Small intestine (tissue), 7 donors: ENCODE measurements at regions not wholly inside any gene's neighbourhood (a gene's known extent, or its start where the extent isn't known, plus 50 kb on each side); places are given as distances from the start of the nearest gene placed in this dataset.

Experiments
- DNase-seq, 2 donors: peaks; one replicate each; pipeline versions ENCODE4 v3.0.0 to v3.0.0-alpha.2; 2013
- FAIRE-seq: peaks from 2 replicates; lab custom pipeline; 2012; peaks lifted over from hg19 to GRCh38; lab: Jason Lieb, UNC
- H3K27ac ChIP-seq, 3 donors: one replicate each; pipeline ENCODE4 v1.5.1; 2013; ENCODE audit warnings: low read length in 2 of 3, mild to moderate bottlenecking in 2 of 3, control low read depth in 1 of 3, inconsistent platforms in 1 of 3, low read depth in 1 of 3, moderate library complexity in 1 of 3
- H3K27me3 ChIP-seq, 3 donors: one replicate each; pipeline ENCODE4 v1.6.1; 2013; ENCODE audit warnings: low read length in 3 of 3, inconsistent platforms in 1 of 3; ENCODE audit not compliant: control insufficient read depth in 3 of 3, insufficient read depth in 3 of 3
- H3K36me3 ChIP-seq, 3 donors: one replicate each; pipeline ENCODE4 v1.6.1; 2013; ENCODE audit warnings: low read length in 3 of 3, inconsistent platforms in 1 of 3, low read depth in 1 of 3, mild to moderate bottlenecking in 1 of 3, moderate library complexity in 1 of 3; ENCODE audit not compliant: control insufficient read depth in 3 of 3, insufficient read depth in 2 of 3
- H3K4me1 ChIP-seq, 3 donors: one replicate each; pipeline ENCODE4 v1.6.1; 2013; ENCODE audit warnings: low read length in 2 of 3, inconsistent platforms in 1 of 3, low read depth in 1 of 3, mild to moderate bottlenecking in 1 of 3, moderate library complexity in 1 of 3; ENCODE audit not compliant: control insufficient read depth in 3 of 3, insufficient read depth in 2 of 3
- H3K4me3 ChIP-seq, 3 donors: one replicate each; pipeline ENCODE4 v1.5.1; 2013; ENCODE audit warnings: low read length in 3 of 3, control low read depth in 1 of 3, inconsistent platforms in 1 of 3, low read depth in 1 of 3, mild to moderate bottlenecking in 1 of 3, moderate library complexity in 1 of 3
- H3K9me3 ChIP-seq, 2 donors: one replicate each; pipeline ENCODE4 v1.6.1; 2013; ENCODE audit warnings: low read depth in 1 of 2, low read length in 1 of 2; ENCODE audit not compliant: control insufficient read depth in 2 of 2, insufficient read depth in 1 of 2
- WGBS, 3 donors: extraction: QIAGEN DNeasy Blood & Tissue Kit; methylation state at CpG; one replicate each; pipeline ENCODE4 v1.1.7; 2013; 5-methylcytosine and 5-hydroxymethylcytosine counted together
- donor health status: healthy with polysubstance abuse.
- donor health status: control.
- donor health status: control.
- donor health status: Bipolar disorder and iron deficiency.
- donor health status: healthy.

DNA sequence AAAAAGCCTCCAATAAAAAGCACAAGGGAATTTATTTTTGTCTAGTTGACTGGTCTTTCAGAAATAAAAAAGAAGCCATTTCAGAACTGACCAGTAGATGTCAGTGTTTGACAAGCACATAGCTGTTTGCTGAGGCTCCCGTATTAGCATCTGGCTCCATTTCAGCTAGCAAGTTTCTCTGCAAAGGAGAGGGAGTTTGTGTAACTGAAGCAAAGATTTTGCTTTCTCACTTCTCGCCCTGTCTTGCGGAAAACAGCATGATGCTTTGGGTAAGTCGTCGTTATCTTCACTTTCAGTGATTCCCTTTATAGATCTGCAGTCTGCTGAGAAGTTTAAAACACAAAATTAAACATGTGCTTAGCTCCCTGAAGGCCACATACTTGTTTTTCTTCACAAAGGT, 85.5 kb downstream of the CT47B1 start:
- Histone ChIP-seq H3K9me3 (no peaks in the 10 kb centered on the region), H3K4me3 (no peak overlapping the region), H3K4me1 (no peaks in the 10 kb centered on the region), H3K36me3 (no peaks in the 10 kb centered on the region), H3K27ac (no peak overlapping the region), H3K27me3 (no peaks in the 10 kb centered on the region)
- no peak for FAIRE-seq
- DNase-seq, result peak; percentile 53 to 62
- WGBS, 3 donors, result 0 to 2% (median 1%) methylated on average over 5 of the region's 5 CpGs

DNA sequence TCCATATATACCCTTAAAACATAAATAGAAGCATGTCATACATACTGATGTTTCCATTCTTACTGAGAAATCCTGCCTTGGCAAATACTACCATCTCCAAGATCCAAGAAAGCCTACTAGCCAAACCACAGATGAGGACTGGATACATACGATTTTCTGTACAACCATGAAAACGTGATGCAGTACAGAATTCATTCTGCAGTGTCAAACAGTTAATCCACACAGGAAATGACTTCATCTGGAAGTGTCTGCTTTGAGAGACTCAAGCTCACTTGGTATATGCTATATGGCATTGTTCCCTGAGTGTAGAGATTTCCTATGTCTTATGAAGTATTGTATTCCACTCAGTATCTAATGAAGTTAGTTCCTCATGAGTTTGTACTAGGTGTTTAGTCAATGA, 94.3 kb downstream of the CT47B1 start:
- H3K27me3 ChIP-seq, result no peaks in the 10 kb centered on the region
- no peaks in the 10 kb centered on the region for H3K36me3 ChIP-seq
- no peak overlapping the region for H3K4me3 ChIP-seq
- FAIRE-seq (no peak), DNase-seq (no peak)
- 37 to 67% (median 40%) methylated on average over 2 of the region's 2 CpGs for WGBS, 3 donors
- H3K27ac ChIP-seq, result no peak overlapping the region
- no peaks in the 10 kb centered on the region for H3K4me1 ChIP-seq
- H3K9me3 ChIP-seq, result no peaks in the 10 kb centered on the region

DNA sequence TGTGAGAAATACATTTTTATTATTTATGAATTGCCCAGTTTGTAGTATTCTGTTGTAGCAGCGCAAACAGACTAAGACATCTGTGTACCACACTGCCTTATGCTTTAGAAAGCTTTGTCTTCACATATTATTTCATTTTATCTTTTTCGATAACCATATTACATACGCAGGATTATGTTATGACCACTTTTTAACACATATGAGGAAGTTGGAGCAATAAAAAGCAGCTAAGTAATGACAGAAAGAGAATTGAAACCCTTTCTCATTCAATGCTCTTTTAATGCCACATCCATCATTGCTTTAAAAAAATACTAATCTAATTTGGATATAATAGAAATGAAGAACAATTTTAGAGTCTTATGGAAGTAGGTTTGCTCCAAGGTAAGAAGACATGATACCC, 99.7 kb downstream of the CT47B1 start:
- DNase-seq (no peak), FAIRE-seq (no peak)
- Histone ChIP-seq H3K36me3 (no peaks in the 10 kb centered on the region), H3K4me1 (no peaks in the 10 kb centered on the region), H3K27me3 (no peaks in the 10 kb centered on the region), H3K9me3 (no peaks in the 10 kb centered on the region), H3K4me3 (no peak overlapping the region), H3K27ac (no peak overlapping the region)
- WGBS, 3 donors, result 76 to 91% (median 88%) methylated on average over 3 of the region's 3 CpGs

DNA sequence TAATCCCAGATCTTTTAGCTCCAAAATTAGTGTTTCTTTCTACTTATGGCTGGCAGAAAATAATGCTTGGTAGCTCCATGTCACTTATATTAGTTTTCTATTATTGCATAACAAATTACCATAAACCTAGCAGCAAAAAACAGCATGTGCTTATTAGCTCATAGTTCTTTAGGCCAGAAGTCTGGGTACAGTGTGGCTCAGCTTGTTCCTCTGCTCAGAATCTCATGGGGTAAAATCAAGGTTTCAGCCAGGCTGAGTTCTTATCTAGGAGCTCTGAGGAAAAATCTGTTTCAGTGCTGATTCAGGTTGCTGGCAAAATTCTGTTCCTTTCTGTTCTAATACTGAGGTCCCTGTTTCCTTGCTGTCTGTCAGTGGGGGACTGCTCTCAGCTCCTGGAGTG, 101.1 kb downstream of the CT47B1 start:
- DNase-seq (no peak), FAIRE-seq (no peak)
- Histone ChIP-seq H3K4me3 (no peak overlapping the region), H3K27ac (no peak overlapping the region), H3K27me3 (no peaks in the 10 kb centered on the region), H3K4me1 (no peaks in the 10 kb centered on the region), H3K9me3 (no peaks in the 10 kb centered on the region), H3K36me3 (no peaks in the 10 kb centered on the region)

DNA sequence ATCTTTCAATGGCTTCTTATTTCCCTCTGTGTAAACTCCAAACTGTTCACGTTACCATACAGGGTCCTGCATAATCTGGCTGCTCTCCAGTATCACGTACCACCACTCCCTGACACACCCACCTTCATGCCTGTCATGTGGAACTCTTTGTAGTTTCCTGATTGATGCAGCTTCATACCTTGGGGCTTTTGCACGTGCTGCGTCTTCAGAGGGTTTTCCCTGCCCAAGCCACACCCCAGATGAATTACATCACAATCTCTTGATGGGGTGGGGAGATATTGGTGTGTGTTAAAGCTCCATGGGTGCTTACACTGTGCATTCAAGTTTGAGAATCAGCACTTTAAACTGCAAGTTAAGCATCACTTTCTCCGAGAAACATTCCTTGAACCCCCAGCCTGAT, 101.9 kb downstream of the CT47B1 start:
- no peaks in the 10 kb centered on the region for H3K27me3 ChIP-seq
- no peak overlapping the region for H3K4me3 ChIP-seq
- H3K4me1 ChIP-seq, result no peaks in the 10 kb centered on the region
- no peaks in the 10 kb centered on the region for H3K9me3 ChIP-seq
- DNase-seq (peak in 1 of 2 donors; percentile 5), FAIRE-seq (no peak)
- no peak overlapping the region for H3K27ac ChIP-seq
- WGBS, 3 donors, result 23 to 42% (median 31%) methylated on average over 5 of the region's 5 CpGs
- no peaks in the 10 kb centered on the region for H3K36me3 ChIP-seq

DNA sequence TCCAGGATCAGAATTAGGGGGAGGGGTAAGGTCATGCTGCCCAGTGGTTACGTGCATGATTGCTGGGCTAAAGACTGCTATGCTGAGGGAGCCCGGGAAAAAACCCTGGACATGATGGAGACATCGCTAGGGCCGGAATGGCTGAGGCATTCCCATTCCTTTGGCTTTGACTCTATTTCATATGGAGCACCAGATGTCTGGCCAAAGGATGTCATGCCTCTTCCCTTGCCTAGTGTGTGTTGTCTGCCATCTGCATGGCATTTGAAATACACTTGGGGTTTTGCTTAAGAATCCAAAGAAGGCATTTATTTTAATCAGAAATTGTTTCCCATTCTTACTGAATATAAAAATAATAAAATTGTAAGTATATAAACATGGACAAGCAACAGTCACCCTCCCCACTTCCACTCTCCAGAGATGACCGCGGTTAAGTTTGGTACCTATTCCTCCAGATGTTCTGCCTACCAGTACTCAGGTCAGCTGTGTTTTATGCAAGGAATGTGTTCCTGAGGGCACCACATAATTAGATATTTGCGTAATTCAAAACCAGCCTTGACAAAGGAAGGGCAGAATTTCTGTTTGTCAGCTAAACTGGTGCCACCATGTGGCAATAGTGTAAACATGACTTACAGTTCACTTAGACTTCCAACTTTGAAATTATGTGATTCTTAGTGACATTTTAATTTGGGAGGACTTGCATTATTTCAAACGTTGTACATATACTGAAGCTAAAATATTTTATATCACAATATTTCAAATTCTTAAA, 105.9 kb downstream of the CT47B1 start:
- 50 to 61% (median 57%) methylated on average over 8 of the region's 8 CpGs for WGBS, 3 donors
- DNase-seq (peak; percentile 16 to 33), FAIRE-seq (no peak)

DNA sequence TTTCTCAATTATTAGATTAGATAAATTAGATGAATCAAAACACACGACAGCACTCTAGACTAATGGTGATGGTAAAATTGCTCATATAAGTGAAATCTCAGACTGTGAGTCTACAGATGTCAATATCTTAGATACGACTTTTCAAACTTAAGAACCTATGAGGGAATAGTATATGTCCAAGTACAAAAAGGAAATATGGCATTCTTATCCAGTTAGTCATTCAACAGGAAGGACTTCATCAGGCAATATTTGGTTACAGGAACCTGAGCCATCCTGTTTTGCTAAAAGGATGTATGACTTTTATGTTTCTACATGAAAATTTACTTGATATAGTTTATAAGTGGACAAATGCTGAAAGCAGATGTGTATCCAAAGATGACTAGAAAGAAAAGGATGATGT, 107.0 kb downstream of the CT47B1 start:
- no peak for DNase-seq
- H3K9me3 ChIP-seq, result no peaks in the 10 kb centered on the region
- H3K4me1 ChIP-seq, result no peaks in the 10 kb centered on the region
- FAIRE-seq, result no peak
- WGBS, 3 donors, result 57 to 80% (median 63%) methylated on average over 2 of the region's 2 CpGs
- no peaks in the 10 kb centered on the region for H3K27me3 ChIP-seq
- H3K4me3 ChIP-seq, result no peak overlapping the region
- no peak overlapping the region for H3K27ac ChIP-seq
- no peaks in the 10 kb centered on the region for H3K36me3 ChIP-seq

More for the DNA sequence above, 105.9 kb downstream of the CT47B1 start:
- Histone ChIP-seq H3K27me3 (no peaks in the 10 kb centered on the region), H3K4me1 (no peaks in the 10 kb centered on the region), H3K27ac (no peak overlapping the region), H3K4me3 (no peak overlapping the region), H3K36me3 (no peaks in the 10 kb centered on the region), H3K9me3 (no peaks in the 10 kb centered on the region)

DNA sequence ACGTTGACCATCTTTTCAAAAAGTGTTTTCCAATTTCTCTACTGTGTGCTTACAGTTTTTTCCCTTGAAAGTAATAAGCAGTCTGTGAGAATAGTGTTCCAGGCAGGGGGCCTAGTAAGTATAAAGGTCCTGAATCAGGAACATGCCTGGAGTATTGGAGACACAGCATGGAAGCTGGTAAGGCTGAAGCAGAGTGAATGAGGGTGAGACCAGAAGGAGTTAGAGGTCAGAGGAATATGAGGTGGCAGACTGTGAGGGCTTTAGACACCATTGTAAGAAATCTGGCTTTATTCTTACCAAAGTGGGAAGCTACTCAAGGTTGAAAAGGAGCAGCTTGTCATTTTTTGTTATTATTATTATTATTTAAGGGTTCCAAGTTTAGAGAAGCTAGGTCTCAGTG, 107.4 kb downstream of the CT47B1 start:
- Histone ChIP-seq H3K4me1 (no peaks in the 10 kb centered on the region), H3K4me3 (no peak overlapping the region), H3K27ac (no peak overlapping the region), H3K36me3 (no peaks in the 10 kb centered on the region), H3K9me3 (no peaks in the 10 kb centered on the region), H3K27me3 (no peaks in the 10 kb centered on the region)
- no peak for DNase-seq
- FAIRE-seq, result no peak
- WGBS, 3 donors, result 59 to 90% (median 73%) methylated on average over 1 of the region's 1 CpG

DNA sequence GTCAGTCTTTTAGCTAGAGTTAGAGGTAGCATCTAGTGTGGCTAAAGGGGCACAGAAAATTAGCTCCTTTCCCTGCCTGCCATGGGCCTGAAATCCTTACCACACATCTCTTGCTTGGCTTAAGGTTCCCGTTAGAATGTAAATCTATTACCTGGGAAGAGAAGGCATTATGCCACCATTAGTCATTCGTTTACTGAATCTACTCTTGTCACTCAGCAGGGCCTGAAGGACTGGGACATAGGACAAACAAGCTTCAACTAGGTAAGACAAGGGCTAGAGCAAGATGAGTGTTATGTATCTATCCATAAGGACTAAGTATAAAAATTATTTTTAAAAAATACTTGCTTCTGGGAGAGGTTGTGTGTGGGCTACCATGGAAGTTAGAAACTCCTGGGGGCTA, 112.4 kb downstream of the CT47B1 start:
- Histone ChIP-seq H3K4me3 (no peak overlapping the region), H3K27me3 (no peaks in the 10 kb centered on the region), H3K27ac (no peak overlapping the region), H3K36me3 (no peaks in the 10 kb centered on the region), H3K4me1 (no peaks in the 10 kb centered on the region), H3K9me3 (no peaks in the 10 kb centered on the region)
- no peak for DNase-seq
- 61 to 89% (median 63%) methylated on average over 2 of the region's 2 CpGs for WGBS, 3 donors
- no peak for FAIRE-seq
